Loucy (cell line): ENCODE measurements at regions not wholly inside any gene's neighbourhood (a gene's known extent, or its start where the extent isn't known, plus 50 kb on each side); places are given as distances from the start of the nearest gene placed in this dataset.

ENCODE experiments used
- H2AFZ ChIP-seq: fragments of 200-600 bp; sonication (generic); 2 replicates; pipeline ENCODE4 v1.6.0; 2016; ENCODE audit warnings: antibody characterized with exemption, mild to moderate bottlenecking, low read length, moderate library complexity
- H3F3A ChIP-seq: fragments of 200-600 bp; 2 replicates; pipeline ENCODE4 v1.6.0; 2016; ENCODE audit warnings: antibody characterized with exemption, low read depth, mild to moderate bottlenecking
- H3K27me3 ChIP-seq: fragments of 200-600 bp; sonication (generic); 2 replicates; pipeline ENCODE4 v1.6.1; 2014; ENCODE audit warnings: low read length, mild to moderate bottlenecking; ENCODE audit not compliant: insufficient read depth, poor library complexity, severe bottlenecking
- H3K36me3 ChIP-seq: fragments of 200-600 bp; sonication (generic); 2 replicates; pipeline ENCODE4 v1.6.1; 2016; ENCODE audit warnings: low read length; ENCODE audit not compliant: insufficient read depth
- H3K4me1 ChIP-seq: fragments of 200-600 bp; sonication (generic); 2 replicates; pipeline ENCODE4 v1.5.1; 2014; ENCODE audit warnings: low read length, mild to moderate bottlenecking; ENCODE audit not compliant: insufficient read depth, poor library complexity, severe bottlenecking
- H3K4me2 ChIP-seq: fragments of 200-600 bp; sonication (generic); 2 replicates; pipeline ENCODE4 v1.6.0; 2014; ENCODE audit warnings: antibody characterized with exemption, low read length, low read depth, mild to moderate bottlenecking; ENCODE audit not compliant: poor library complexity, severe bottlenecking
- H3K4me3 ChIP-seq: fragments of 200-600 bp; sonication (generic); 2 replicates; pipeline ENCODE4 v1.5.1; 2014; ENCODE audit warnings: low read length, mild to moderate bottlenecking, mixed read lengths; ENCODE audit not compliant: poor library complexity, severe bottlenecking
- H3K79me2 ChIP-seq: fragments of 200-600 bp; sonication (generic); 2 replicates; pipeline ENCODE4 v1.6.1; 2014; ENCODE audit warnings: low read length; ENCODE audit not compliant: insufficient read depth
- H3K9ac ChIP-seq: fragments of 200-600 bp; sonication (generic); 2 replicates; pipeline ENCODE4 v1.6.0; 2014; ENCODE audit warnings: mild to moderate bottlenecking, low read depth, low read length, moderate library complexity; ENCODE audit not compliant: poor library complexity, severe bottlenecking
- H3K9me2 ChIP-seq: fragments of 200-600 bp; sonication (generic); replicated peaks from 2 replicates; pipeline ENCODE4 v1.6.1; 2016; ENCODE audit warnings: low read depth, low read length, mixed read lengths
- H3K9me3 ChIP-seq: fragments of 200-600 bp; sonication (generic); 2 replicates; pipeline ENCODE4 v1.6.1; 2014; ENCODE audit warnings: mild to moderate bottlenecking, antibody characterized with exemption, low read length, low read depth; ENCODE audit not compliant: insufficient read depth
- H4K20me1 ChIP-seq: fragments of 200-600 bp; sonication (generic); 2 replicates; pipeline ENCODE4 v1.6.0; 2014; ENCODE audit warnings: antibody characterized with exemption, low read length, mild to moderate bottlenecking; ENCODE audit not compliant: insufficient read depth, poor library complexity, severe bottlenecking
- CTCF ChIP-seq: fragments of 200-600 bp; sonication (generic); conservative IDR thresholded peaks from 2 replicates; pipeline ENCODE4 v1.5.1; 2014; ENCODE audit warnings: mild to moderate bottlenecking, antibody characterized with exemption, low read length
- EZH2phosphoT487 ChIP-seq: fragments of 200-600 bp; IDR thresholded peaks from 2 replicates; pipeline ENCODE4 v1.6.1; 2018; ENCODE audit warnings: antibody characterized with exemption, mild to moderate bottlenecking, moderate library complexity, borderline replicate concordance

- no peak for TF ChIP-seq EZH2phosphoT487
- TF ChIP-seq CTCF = no peak
- Histone ChIP-seq H3F3A (no peaks in the 10 kb centered on the region), H3K9me2 (no peaks in the 10 kb centered on the region), H3K9ac (no peak overlapping the region), H4K20me1 (no peaks in the 10 kb centered on the region), H3K36me3 (no peaks in the 10 kb centered on the region), H3K79me2 (no peaks in the 10 kb centered on the region), H3K27me3 (no peaks in the 10 kb centered on the region), H2AFZ (no peak overlapping the region), H3K4me3 (no peak overlapping the region), H3K4me2 (no peak overlapping the region), H3K4me1 (no peaks in the 10 kb centered on the region), H3K9me3 (no peaks in the 10 kb centered on the region)
These were observed 118.8 kb downstream of the ATPSCKMT start for GRCh38 chr5:10130881-10131280.

GRCh38 chr5:10126900-10127299 lies 122.8 kb downstream of the ATPSCKMT start:
- Histone ChIP-seq H3K79me2 (no peaks in the 10 kb centered on the region), H3K9me2 (no peaks in the 10 kb centered on the region), H3F3A (no peaks in the 10 kb centered on the region), H3K4me3 (no peak overlapping the region), H2AFZ (no peak overlapping the region), H3K27me3 (no peaks in the 10 kb centered on the region), H4K20me1 (no peaks in the 10 kb centered on the region), H3K4me1 (no peaks in the 10 kb centered on the region), H3K9me3 (no peaks in the 10 kb centered on the region), H3K36me3 (no peaks in the 10 kb centered on the region), H3K9ac (no peak overlapping the region), H3K4me2 (no peak overlapping the region)
- TF ChIP-seq CTCF (no peak), EZH2phosphoT487 (no peak)

- H3K4me1 ChIP-seq = no peaks in the 10 kb centered on the region
- no peaks in the 10 kb centered on the region for H3K9me3 ChIP-seq
- no peak overlapping the region for H2AFZ ChIP-seq
- no peaks in the 10 kb centered on the region for H4K20me1 ChIP-seq
- H3K27me3 ChIP-seq = no peaks in the 10 kb centered on the region
- H3K4me3 ChIP-seq = no peak overlapping the region
- no peaks in the 10 kb centered on the region for H3K36me3 ChIP-seq
- H3K79me2 ChIP-seq = no peaks in the 10 kb centered on the region
- no peak overlapping the region for H3K9ac ChIP-seq
- no peaks in the 10 kb centered on the region for H3K9me2 ChIP-seq
- no peak for TF ChIP-seq CTCF
- no peak for TF ChIP-seq EZH2phosphoT487
- H3F3A ChIP-seq = no peaks in the 10 kb centered on the region
- no peak overlapping the region for H3K4me2 ChIP-seq
These were observed 124.6 kb downstream of the ATPSCKMT start for GRCh38 chr5:10125116-10125515.
